NCI-H1436 (cell line): ENCODE measurements at regions not wholly inside any gene's neighbourhood (a gene's known extent, or its start where the extent isn't known, plus 50 kb on each side); places are given as distances from the start of the nearest gene placed in this dataset.
"Not testable (repeated sequence)": the region's sequence is repeated elsewhere in the genome, so short reads cannot be mapped to it uniquely, and the experiment has no call there.

Experiments used
- DNase-seq: peaks from one replicate; lab custom pipeline; 2025; lab: John Stamatoyannopoulos, UW

DNA sequence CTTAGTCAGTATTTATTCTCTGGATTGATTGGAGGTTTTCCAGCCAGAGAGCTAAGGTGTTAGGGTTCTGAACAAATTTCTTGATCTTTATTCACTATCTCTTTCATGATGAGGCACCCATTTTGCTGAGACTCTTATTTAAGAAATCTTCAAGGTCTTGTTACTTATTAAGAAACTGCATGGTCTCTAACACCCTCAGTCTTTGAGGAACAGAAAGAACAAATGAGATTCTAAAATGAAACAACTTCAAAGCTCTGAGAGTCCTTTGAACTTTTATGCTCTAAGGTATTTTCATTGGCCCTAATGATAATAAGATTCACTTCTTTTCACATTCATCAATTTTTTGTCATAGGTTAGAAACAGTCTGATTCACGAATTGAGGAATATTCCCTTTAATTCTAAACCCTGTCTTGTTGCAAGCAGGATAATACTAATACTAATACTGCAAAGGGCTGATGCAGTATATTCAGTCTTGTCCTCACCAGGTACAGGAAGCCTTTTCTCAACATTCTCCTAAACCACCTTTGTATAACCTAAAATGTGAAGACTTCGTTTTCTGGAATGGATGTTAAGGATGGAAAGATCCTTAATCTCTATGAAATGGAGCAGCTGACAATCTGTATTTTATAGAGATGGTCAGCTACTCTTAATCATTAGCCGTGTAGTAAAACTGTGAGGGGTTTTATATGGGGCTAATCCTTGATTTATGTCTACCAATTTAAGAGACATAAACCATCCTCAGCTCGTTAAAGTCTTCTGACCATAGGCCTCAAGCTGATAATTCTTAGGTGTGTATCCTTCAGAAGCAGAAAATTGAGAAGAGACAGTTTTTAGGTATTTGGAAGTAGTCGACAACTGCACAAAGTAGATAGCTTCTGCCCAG, 198.3 kb downstream of the OTOL1 start:
- no peak for DNase-seq

DNA sequence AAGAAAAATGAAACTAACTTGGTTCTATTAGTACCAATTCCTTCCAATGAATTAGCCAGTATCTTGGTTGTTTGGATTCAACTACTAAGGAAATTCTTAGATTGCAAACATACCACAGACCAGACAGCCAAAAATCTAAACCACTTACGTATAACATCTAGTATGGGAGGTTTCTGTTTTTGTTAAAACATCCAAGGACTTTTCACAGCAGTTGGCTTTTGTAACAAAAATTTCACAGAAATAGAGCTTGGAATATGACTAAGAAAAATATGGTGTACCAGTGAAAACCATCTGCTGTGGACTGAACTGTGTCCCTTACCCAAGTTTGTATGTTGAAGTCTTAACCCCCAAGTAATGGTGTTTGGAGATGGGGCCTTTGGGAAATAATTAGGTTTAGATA, 199.2 kb downstream of the OTOL1 start:
- no peak for DNase-seq

DNA sequence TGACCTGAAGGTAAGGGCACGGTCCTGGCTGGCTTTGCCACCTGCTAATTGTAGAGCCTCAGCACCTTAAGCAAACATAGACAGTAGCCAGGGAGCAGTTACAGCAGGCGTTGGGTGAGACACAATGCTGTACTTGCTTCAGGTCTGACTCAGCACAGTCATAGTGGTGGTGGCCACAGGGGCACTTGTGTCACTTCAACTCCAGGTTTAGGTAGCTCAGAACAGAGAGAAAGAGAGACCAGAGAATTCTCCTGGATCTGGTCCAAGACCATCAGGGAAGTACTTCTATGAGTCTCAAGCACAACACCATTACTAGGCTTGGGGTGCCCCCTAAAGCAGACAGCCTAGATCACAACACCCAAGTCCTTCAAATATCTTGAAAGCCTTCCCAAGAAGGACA, 204.4 kb downstream of the OTOL1 start:
- no peak for DNase-seq

DNA sequence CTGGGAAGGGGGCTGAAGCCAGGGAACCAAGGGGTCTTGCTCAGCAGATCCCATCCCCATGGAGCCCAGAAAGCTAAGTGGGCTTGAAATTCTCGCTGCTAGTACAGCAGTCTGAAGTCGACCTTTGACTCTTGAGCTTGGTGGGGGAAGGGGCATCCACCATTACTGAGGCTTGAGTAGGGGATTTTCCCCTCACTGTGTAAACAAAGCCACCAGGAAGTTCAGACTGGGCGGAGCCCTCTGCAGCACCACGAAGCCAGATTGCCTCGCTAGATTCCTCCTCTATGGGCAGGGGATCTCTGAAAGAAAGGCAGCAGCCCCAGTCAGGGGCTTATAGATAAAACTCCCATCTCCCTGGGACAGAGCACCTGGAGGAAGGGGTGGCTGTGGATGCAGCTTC, 210.6 kb downstream of the OTOL1 start:
- DNase-seq, result not testable (repeated sequence)

DNA sequence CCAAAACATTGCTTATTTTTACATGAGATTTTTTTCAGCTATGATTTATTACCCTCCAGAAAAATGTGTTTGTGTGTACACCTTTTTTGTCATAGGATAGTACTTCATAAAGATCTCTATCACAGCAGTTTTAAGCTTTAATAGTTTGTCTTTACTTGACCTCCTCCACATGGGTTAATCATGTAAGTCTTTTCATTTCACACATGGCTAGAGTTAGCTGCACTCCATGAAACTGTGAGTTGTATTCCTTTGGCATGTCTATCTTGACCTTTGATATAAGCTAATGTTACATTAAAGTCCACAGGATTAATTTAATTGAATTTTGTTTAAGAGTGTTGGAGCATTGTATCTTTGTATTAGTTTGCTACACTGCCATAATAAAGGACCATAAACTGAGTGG, 217.1 kb downstream of the OTOL1 start:
- no peak for DNase-seq

DNA sequence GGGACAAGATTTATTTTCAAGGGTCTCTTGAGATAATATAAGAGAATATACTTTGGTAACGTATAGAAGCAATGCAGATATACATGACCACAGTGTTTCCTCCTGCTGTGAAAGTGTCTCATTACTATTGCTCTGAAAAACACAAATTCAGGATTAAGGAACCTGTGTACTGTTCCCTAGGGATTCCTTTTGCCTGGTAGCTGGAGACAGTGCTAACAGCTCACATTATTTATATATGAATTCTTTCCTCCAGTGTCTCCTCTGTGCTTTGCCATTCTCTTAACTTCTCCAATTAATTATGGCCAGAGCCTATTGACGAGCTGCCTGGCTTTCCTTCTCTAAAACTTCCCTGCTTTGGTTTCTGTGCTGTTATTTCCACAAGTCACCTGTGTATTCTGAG, 235.4 kb downstream of the OTOL1 start:
- DNase-seq, result no peak

DNA sequence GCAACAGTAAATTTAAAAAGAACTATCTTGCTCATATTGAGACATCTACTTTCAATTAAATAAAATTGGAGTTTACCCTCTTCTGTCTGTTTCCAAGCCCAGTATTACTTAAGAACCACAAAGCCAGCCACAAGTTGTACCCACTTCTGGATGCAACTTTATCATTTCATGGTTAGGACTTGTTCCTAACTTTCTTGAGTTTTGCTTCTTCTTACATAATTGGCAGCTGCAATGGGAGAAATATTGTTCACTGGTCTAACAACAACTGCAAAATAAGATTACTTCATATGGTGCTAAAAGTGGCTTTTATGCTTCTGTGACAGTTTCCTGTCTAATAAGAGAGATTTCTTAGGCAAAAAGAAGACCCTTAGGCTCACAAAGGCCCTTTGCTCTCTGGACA, 240.6 kb downstream of the OTOL1 start:
- DNase-seq, result no peak

DNA sequence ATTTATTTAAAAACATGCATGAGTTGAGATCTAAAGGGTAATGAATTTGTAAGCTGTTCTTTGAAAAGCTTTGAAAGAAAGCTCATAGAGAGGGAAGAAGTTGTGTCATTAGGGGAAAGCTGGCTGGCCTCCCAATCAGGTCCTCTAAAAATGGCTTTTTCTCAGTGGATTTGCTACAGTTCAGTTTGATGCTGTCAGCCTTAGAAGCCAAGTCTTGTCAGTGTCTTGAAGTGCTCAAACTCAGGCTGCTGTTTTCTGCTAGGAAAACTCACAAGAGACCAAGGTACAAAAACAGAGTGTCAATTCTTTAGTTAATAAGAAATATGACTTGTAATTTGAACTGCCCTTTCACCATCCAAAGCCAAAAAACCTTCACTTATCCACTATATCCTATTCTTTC, 243.8 kb downstream of the OTOL1 start:
- DNase-seq, result no peak

DNA sequence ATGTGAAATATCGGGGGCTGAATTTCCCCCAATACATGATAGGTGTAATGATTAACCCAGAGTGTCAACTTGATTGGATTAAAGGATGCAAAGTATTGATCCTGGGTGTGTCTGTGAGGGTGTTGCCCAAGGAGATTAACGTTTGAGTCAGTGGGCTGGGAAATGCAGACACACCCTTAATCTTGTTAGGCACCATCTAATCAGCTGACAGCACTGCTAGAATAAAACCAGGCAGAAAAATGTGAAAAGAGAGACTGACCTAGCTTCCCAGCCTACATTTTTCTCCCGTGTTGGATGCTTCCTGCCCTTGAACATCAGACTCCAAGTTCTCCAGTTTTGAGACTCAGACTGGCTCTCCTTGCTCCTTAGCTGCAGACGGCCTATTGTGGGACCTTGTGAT, 247.8 kb downstream of the OTOL1 start:
- DNase-seq, result no peak

DNA sequence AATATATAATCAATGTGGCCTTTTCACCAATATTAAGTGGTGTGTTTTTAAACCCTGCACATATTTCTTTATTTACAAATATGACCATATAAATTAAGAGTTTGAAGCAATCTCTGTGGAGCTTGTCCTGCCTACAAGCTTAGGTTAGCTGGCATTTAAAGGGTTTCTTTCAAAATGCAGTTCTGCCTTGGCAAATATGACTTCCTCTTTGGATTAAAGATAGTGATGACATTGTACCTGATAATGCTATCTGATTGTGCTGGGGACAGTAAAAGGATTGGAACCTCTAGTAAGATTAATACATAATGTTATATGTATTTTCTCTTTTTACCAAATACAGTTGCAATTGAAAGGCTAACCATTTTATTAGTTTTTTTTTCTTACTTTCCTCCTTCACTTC, 249.1 kb downstream of the OTOL1 start:
- DNase-seq, result no peak

DNA sequence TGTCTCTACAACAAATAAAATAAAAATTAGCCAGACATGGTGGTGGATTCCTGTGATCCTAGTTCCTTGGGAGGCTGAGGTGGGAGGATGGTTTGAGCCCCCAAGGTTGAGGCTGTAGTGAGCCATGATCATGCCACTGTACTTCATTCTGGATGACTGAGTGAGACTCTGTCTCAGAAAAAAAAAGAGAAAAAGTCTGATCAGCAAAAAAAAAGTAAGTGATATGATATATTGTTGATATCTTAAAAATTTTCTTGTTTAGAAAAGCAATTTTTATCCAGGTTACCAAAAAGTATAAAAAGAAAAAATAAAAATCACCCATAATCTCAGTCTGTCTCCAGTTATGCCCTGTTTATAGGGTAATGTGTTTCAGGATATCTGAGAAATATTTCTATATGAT, 251.4 kb downstream of the OTOL1 start:
- DNase-seq, result no peak

DNA sequence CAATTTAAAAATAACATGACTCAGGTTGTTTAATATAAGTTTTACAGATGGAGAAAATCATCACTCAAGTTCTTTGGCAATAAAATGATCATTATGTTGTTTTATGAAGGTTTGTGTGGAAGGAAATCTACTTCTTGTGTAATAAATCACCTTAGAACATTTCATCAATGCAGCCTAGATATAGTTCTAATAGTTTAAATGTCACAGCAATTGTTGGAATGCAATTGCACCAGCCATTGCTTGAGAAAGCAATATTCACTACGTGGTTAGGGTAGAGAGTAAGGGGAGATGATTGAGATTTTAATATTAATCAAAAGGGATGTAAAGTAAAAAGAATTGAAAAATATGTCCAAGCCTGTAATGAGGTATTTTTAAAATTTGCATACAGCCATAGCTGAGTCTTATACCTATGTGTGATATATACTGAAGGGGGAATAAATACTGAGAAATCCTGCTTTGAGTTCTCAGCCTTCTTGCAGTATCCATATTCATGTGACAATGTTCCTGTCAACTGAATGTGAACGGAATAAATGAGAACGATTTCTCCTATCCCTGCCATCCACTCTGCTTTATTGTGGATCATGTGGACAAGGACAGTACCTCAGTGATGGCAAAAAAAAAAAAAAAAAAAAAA, 257.9 kb downstream of the OTOL1 start:
- no peak for DNase-seq

DNA sequence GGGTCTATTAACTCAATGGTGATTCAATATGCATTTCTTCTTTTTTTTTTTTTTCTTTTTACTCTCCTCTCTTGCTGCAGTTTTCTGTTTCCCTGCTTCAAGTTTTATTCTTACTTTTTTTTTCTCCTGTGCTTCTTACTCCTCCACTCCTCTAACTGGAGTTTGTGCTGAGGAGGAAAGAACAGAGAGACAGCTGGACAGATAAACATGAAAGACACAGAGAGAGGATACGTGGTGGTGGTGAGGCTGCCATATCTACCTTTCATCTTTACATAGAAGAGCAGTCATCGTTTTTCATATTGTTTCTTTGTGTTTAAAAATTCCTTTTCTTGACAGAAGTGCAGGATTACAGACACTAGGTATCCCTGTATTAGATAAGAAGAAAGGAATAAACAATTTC, 262.8 kb downstream of the OTOL1 start:
- no peak for DNase-seq

DNA sequence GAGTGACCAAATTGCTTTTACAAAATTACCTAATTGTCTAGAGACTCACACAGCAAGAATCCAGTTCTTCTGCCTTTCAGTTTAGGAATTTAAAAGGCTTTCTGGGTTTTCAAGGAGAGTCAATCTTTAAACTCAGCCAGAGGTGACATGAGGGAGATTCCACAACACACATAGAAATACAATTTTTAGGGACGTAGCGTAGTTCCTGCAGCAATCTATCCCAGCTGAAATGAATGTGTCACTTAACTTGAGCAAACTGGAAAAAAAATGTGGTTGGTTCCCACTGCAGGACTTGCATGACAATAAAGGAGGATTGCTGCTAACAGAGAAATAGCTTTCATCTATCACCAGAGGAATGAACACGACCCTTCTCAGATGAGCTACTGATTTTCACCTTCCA, 269.7 kb downstream of the OTOL1 start:
- no peak for DNase-seq

DNA sequence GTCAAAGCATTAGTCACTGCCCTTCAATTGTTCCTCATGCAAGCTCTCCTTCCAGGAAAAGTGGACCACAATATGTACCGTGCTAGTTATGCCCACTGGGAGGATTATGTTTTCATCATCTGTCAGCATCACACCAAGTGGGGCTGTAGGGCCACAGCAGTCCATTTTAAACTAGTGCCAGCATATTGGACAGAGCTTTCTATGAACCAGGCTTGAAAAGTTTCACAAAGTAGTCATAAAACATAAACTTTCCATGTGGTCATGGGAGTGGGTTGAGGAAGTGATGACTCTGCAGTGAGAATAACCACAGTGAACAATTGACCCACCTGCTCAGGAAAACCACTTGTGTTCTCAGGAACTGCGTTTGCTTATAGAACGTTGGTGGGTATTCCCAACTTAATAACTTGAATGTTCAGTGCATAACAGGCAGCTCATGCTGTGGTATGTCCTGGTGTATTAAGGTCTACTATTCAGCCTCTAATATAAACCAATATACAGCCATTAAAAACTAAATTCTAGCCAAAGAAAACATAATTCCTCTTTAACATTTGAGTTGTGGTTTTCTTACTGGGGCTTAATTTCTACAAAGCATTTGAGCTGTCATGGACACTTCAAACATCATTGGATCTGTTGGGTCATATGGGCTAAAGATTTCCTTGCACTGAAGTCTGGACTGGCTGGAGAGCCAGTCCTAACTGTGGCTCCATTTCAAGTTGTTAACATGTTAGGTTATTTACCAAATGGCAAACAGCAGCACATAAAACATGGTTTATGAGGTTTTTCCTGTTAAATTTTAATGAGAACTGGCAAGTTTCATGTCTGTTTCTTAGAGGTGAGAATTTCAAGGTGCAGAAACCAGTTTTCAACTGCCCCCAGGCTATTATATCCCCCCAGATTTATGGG, 274.1 kb downstream of the OTOL1 start:
- DNase-seq, result no peak

DNA sequence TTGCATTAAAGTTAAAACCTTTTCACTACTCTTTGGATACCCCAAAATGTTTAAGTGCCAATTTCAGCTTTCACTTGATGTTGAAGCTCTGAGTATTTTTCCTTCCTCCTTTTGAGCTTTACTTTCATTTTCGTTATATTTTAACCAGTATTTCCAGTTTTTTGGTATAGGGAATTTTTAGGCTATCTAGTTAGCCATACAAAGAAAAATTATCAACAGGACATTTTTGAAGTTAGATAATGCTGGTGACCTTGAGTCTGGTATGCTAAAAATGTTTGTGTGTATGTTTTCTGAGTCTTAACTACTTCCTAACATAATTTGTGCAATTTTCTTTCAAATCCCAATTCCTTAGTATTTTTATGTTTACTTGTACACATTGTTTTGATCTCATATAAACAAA, 284.8 kb downstream of the OTOL1 start:
- DNase-seq, result no peak

DNA sequence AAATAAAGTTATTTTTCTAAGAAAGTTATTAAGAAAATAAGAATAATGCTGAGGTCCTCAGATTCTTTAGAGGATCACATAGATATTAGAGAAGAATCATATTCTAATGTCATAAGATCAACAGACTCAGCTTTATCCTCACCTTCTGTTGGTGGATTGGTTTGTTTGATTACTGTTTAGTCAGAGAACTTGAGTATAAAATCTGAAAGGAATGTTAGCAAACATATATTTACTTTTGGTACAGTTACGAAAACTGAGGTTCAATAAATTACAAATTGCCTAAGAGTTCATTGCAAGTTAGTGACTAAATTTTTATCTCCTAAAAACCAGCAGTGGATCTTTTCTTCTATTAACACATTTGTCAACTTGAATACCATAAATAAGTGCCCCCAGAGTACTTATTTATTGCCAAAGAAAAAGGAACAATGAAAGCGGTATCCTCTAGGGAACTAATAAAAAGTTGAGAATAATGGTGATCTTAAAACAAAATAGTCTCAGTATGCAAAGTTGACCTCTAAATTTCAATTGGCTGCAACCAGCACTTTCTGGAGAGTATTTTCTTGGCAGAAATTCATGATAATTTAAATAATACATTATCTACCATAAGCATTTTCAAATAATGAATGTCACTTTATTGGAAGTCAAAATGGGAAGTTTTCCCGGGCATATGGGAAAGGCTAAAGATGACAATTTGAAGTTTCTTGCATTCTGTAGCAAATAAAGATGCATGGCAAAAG, 296.8 kb downstream of the OTOL1 start:
- DNase-seq, result no peak

DNA sequence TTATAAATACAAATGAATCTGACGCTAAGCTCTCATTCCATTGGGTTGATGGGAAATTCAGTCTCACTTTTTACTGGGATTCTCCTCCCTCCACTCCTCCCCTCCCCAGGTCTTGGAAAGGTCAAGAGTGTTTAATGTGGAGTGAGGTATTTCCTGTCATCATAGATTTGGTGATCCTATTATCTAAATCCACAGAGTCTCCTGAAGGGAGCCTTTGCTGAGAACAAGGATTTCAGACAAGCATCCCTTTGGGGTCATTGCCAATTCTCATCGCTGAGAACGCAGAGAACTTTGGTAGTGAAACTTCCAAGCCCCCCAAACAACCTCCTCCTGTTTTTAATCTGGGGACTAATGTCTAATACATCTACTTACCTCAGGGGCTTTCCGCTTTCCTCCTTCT, 297.9 kb downstream of the OTOL1 start:
- DNase-seq, result no peak

DNA sequence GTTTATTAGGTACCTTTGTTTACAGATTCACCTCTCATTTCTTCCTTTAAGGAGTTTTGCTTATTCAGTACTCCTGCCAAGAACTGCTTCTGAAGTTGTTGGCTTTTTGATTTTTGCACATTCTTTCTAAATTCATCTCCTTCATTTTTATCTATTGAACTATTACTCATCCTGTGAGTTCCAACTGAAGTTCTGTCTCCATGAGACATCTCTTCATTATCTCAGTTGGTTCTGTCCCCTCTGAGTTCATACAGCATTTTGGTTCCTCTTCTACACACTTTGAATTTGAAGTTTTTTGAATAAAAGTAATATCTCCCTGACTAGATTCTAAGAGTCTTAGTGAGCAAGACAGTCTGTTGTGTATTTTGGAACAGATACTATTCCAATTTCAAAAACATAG, 299.7 kb downstream of the OTOL1 start:
- DNase-seq, result no peak

DNA sequence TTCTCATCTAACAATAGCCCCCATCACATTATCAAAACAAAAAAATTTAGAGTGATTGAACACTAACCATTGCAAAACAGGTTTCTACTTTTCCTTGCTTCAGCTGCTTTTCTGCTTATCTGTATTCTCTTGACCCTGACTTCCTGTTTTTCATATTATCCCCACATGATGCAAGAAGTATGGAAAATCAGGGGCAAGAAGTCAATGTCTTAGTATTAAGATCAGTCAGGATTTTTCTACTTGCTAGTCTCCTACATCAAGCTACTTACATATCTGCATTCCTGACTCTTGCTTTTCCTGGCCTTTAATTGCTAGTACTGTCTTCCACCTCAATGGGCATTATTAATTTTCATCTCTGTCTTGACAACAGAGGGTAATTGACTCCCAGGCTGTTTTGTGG, 300.2 kb downstream of the OTOL1 start:
- no peak for DNase-seq

DNA sequence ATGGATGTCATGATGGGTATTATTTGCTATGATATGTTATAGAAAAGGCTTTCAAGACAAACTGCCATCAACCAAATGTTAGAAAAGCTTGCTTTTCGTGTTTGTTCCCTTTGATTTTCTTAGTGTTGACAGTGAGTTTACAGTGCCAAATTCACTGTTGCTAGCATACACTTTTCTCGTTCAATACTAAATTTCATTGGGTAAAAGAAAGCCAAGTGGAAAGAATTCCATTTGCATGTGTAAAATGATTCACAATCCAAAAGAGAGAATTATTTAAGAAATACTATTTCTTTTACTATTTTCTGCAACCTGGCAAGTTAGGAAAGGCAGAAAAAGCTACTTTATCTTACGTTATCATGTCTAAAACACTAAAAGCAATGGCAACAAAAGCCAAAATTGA, 301.4 kb downstream of the OTOL1 start:
- DNase-seq, result no peak

DNA sequence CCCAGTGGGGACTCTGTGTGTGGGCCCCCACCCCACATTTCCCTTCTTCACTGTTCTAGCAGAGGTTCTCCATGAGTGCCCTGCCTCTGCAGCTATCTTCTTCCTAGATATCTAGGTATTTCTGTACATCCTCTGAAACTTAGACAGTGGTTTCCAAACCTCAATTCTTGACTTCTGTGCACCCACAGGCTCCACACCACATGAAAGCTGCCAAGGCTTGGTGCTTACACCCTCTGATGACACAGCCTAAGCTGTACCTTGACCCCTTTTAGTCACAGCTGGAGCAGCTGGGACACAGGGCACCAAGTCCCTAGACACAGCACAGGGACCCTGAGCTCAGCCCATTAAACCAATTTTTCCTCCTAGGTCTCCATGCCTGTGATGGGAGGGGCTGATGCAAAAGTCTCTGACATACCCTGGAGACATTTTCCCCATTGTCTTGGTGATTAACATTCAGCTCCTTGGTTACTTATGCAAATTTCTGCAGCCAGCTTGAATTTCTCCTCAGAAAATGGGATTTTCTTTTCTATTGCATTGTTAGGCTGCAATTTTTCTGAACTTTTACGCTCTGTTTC, 304.5 kb downstream of the OTOL1 start:
- DNase-seq, result no peak
